Ovary (tissue), 3 donors: ENCODE measurements at regions not wholly inside any gene's neighbourhood (a gene's known extent, or its start where the extent isn't known, plus 50 kb on each side); places are given as distances from the start of the nearest gene placed in this dataset.

Experiments used
- CTCF ChIP-seq, 3 donors: fragments of 450-650 bp in 2 of 3; fragments of 200-600 bp in 1 of 3; IDR thresholded peaks; one replicate each; pipeline versions ENCODE4 v1.5.1 to v1.8.0; 2016 to 2022; ENCODE audit warnings: antibody characterized with exemption in 3 of 3, mild to moderate bottlenecking in 1 of 3
- POLR2A ChIP-seq: fragments of 450-650 bp; IDR thresholded peaks from one replicate; pipeline ENCODE4 v1.6.1; 2017; ENCODE audit warnings: antibody characterized with exemption, mild to moderate bottlenecking, moderate library complexity
- donor health status: DM: no; HTN: no; CAD: no.

GRCh38 chr3:111415018-111415417 lies 127.0 kb upstream of the CD96 start:
- no peak for TF ChIP-seq POLR2A
- no peak for TF ChIP-seq CTCF (IDR thresholded peaks at IDR 0.05)
